HG03575 (cell line): ENCODE measurements at regions not wholly inside any gene's neighbourhood (a gene's known extent, or its start where the extent isn't known, plus 50 kb on each side); places are given as distances from the start of the nearest gene placed in this dataset.

Source experiments
- ATAC-seq: cut with Tn5 transposase; IDR thresholded peaks from one replicate; pipeline ENCODE4 v1.9.1; 2021; ENCODE audit not compliant: unreplicated experiment, insufficient number of reproducible peaks, low FRiP score; ENCODE audit errors: extremely low read depth

DNA sequence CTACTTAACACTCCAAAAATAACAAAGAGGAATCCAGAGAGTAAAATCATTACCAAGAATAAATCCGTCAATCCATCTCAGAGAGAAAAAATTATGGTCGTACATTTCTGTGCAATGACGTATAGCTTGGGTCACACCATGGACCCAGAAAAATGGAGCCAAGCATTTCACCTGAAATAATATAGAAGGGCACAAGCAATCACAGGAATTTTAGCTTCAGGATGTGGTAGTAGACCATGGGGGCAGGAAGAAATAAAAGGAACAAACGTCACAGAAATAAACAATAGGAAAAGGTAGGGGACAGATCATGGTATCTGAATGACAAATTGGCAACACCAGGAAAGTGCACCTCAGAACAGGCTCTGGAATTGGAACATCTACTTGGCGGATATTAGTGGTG is 231.0 kb downstream of the PLK2 start:
- ATAC-seq: no peak

DNA sequence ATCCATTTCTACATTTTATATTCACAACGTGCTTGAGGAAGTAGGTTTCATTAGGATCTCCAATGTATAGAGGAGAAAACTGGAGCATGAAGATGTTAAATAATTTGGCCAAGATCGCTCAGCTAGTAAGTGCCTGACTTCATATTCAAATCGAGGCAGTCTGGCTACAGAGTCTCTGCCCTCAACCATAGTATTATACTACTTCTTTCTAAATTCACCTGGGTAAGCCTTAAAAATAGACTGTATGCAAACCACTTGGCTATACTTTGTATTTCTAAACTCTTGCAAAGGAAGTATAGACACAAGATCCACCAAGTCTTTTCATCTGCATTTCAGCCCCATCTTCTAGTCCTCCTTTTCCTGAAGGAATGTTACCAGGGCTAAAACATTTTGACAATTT is 232.0 kb downstream of the PLK2 start:
- no peak for ATAC-seq

DNA sequence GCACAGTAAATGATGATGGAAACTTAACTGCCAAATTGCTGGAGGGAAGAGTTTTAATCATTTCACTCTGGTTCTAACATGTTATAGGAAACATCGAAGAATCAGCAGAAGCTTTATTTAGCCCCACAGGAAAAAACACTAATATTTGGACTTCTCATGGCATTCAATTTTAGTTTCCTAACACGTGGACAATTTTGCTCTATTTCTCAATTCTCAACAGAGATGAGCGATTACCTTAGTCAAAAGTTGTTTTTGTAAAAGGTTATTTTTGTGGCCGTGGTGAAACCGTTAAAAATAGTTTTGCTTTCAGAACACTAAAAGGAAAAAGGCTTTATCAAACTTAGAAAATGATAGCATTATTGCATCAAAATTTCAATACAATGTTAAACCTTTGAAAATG is 235.2 kb downstream of the PLK2 start:
- no peak for ATAC-seq

DNA sequence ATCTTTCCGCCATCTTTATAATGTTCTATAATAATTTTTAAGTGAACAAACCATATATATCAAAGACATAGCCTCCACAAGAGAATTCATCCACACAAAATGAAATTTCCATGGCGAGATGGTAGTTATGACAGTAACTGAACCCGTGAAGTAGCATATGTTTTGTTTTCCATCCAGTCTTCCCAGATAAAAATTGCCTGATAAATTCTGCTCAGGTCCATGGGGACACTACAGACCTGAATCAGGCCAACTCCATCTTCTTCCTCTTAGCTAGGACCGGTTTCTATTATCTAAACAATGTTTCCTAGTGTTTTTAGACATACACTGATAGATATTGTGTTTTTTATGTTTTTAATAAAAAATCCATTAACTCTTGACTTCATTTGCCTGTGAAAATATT is 235.7 kb downstream of the PLK2 start:
- no peak for ATAC-seq

DNA sequence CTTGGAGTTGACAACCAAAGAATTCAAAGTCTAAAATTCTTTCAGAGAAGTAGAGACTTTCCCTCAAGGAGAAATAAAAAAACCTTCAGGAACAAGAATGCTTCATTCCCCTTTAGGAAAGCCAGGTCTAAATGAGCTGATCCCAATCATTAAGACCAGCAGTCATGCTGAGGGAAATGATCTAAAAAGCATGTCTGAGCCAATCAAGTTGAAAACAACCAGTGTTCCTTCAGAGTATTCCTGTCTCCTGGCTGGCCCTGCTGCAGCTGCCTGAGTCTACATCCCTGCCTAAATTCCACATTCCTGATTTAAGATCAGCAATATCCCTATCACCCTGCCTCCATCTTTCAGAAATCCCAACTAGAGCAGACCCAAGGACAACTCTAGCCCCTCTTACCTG is 244.5 kb downstream of the PLK2 start:
- ATAC-seq: no peak

DNA sequence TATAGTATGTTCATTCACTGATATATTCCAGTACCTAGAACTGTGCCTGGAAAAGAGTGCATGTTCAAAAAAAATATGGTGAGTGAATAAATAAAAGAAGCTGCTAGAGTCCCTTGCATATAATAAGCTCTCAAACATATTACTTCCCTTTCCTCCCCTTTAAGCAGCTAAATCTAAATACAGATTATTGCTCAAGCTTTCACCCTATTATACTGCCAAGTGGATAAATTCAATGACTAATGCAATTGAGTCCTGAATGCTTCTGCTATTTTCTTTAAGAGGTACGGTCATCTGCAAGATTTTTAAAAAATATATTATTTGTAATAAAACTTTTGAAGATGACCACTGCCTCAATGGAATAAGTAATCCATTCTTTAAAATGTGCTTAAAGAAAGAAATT is 248.4 kb downstream of the PLK2 start:
- ATAC-seq: no peak

DNA sequence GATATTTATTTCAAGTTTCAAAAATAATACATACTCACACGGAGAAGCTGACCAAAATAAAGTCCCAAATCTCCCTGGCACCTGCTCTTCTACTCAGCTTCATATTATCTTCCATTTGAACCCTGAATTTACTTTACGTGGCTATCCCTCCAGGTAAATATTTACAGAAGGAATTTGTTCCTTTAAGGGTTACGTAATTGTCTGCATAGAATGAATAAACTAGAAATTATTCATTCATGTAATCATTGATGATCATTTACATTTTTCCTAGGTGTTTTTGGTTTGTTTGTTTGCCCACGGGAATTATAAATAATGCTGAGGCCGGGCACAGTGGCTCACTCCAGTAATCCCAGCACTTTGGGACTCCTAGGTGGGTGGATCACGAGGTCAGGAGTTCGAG is 251.2 kb downstream of the PLK2 start:
- no peak for ATAC-seq

DNA sequence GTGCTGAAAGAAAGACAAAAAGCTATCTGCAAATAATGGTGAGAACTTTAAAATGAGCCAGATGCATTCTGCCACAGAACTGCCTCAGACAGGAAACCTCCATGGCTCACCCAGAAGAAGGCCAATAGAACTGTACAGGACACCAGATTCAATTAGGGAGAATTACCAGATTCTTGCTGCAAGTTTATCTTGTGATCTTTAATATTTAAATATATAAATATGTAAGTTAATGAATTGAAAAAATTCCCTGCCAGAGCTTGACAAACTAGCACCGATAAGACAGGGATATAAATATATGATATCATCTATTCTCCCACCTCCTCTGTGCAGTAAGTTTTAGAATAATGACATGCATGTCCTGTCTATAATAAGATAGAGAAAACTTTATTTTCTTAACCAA is 252.8 kb downstream of the PLK2 start:
- no peak for ATAC-seq

DNA sequence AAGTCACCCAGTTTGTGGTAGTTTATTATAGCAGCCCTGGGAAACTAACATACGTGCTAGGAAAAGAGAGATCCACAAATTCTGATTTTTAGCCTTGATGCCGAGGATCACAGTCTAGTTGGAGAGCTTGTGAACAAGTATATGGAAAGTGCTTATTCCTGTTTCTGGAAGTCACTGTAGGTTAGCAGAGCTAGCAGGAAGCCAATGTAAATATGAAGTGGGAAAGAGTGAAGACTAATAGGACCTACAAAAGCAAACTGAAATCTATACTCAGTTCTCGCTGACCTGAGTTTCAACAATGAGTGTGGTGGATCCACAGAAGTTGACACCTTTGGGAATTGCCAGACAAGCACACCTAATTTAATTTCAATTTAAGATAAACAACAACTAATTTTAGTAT is 254.9 kb downstream of the PLK2 start:
- ATAC-seq: no peak

DNA sequence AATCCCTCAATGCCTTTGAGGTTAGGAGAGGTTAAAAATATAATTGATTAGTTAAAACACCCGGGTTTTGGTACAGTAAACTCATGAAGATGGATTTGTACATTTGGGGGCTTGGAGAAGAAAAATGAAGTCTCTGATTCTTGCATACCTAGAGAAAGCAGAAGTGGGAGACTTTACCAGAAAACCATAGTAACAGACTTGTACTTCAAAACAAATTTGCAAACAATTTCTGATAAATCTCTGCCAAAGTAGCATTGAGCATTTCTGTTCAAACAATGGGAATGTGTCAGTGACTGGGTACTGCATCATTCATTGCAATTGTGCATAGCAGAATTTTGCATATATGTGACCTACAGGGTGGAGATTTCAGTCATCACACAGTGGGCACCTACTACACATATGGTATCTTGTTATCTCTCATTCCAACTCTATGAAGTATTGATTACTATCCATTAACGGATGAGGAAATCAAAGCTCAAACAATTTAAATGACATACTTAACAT is 256.9 kb downstream of the PLK2 start:
- no peak for ATAC-seq

DNA sequence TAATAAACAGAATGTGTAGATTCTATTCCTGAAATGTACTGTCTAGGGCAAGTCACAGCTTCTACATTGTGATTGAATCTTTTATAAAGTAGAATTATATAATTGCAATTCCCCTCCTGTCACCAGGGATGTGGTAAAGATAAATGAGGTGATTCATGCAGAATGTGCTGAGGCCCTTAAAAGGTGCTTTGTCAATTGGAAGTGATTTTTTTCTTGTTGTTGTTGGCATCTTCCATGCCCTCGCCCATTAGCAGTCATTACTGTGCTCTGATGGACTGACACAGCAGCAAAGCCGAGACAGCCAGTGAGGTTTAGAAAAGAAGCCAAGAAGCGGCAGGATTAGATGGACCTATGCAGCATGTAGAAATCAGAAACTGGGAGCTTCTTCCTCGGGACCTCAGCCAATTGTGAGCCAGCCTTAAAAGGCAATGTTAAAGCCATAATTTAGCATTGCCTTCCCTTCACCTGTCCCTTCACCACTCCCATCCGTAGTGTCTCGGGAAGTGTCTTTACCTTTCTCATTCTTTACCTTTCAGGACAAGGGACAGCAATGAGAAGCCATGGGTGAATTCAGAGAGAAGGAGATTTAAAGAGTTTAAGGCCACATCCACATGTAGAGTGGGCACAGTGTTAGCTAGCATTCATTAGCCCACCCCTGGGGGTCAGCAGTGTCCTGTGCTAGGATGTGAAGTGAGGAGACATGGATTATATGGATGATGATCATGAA is 257.8 kb downstream of the PLK2 start:
- ATAC-seq: no peak

DNA sequence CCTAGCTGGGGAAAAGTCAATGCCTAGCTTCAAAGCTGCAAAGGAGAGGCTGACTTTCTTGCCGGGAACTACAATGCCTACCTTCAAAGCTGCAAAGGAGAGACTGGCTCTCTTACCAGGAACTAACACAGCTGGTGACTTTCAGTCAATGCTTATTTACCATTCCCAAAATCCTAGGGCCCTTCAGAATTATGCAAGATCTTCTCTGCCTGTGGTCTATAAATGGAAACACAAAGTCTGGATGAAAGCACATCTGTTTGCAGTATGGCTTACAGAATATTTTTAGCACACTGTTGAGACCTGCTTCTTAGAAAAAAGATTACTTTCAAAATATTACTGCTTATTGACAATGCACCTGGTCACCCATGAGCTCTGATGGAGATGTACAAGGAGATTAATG is 259.4 kb downstream of the PLK2 start:
- ATAC-seq: no peak

DNA sequence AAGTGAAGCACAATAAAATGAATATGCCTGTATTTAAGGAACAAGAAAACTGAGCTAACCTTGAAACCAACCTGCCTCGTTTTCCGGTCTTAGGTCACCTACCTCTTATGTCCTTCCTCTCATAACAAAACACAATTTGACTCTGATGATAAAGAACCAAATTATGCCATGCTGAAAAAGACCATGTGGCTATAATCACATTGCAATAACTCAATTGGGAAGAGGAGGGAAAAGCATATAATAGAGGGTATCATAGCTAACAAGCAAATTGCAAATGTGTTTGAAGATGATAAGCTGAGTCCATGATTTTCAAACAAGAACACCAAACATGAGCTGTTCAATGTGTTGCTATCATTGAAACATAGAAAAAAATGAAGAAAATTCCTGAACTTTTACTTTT is 260.8 kb downstream of the PLK2 start:
- ATAC-seq: no peak

DNA sequence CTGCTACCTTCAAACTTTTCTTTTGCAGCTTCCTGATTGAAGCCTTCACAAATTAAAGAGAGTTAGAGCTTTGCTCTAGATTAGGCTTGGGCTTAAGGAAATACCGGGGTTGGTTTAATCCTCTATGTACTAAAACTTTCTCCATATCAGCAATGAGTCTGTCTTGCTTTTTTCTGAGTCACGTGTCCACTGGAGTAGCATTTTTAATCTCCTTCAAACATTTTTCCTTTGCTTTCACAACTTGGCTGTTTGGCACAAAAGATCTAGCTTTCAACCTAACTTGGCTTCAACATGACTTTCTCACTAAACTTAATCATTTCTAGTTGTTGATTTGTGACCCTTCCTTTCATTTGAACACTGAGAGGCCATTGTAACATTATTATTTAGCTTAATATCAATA is 261.6 kb downstream of the PLK2 start:
- no peak for ATAC-seq

DNA sequence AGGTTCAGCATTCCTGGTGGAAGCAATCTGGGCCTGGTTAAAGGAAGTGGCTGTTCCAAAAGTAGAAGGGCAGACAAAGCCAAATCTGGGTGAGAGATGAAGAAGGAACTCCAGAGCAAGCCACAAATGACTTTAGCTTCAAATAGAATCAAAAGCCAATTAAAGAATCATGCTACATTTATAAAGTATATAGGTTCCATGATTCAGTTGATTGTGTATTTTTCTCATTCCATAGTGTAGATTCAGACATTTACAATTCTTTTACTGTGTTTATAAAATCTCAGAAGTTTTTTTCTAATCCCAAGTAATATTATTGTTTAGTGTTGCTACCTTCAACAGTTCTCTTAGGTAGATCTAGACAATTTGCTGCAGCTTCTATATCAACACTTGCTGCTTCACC is 262.0 kb downstream of the PLK2 start:
- ATAC-seq: no peak

DNA sequence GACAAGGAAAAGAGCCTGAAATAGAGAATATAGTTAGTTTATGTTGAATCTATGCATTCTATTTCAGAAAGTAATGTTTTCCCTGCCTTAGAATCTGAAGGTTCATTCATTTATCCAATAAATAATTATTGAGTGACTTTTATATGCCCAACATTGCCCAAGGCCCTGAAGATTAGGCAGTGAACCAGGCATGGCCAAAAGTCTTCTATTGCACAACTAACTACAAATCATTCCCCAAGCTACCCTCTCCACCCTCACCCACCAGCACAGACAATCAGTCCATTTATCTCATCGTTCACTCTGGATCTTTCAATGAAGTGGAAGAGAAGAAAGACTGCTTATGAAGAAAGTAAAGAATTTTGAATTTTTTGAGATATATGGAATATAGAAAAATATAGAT is 268.4 kb downstream of the PLK2 start:
- ATAC-seq: no peak

DNA sequence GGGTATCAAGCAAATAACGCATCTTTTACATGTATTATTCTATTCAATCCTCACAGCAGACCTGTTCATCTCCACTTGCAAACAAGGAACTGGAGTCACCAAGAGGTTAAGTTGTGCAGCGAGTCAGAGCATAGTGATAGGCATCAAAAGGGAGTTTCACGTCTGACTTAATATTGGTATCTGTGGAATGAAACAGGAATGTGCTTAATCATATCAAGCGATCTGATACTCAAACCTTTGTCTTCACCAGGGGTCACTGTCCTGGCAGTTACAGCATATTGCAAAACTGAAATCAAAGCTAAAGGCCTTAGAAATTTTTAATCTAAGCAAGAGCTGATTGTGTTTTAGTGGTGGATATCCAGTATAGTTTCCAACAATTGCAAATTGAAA is 271.6 kb downstream of the PLK2 start:
- ATAC-seq: no peak

DNA sequence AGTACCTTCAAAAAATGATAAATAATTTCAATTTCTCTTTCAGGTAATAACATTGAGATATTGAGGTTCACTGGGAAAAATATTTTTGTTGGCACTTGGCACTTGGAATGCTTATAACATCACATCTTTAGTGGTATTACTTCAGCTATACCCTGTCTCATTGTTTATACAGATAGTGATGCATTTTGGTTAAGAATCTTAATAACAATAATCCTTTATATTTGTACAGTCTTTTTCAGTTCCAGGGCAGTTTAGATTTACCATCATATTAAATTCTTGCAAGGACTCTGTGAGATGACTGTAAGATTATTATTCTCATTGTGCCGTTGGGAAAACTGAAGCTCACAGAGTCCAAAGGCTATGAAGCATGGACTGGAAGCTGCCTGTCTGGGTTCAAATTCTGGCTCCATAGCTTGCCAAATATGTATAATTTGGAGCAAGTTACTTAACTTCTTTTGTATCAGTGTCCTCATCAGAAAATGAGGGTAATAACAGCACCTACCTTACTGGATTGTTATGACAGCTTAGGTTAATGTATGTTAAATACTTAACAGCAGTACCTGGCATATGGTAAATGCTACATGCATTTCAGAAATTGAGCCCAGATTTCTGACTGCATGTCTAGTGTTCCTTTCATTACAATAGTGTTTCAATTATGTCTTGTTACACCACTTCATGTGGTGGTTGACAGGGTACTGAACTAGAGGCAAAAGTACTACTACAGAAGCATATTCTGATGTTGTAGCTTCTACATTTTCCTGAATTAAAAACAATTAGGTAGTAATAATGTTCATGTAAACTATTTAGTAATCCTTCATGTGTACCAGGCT is 272.2 kb downstream of the PLK2 start:
- ATAC-seq: no peak

DNA sequence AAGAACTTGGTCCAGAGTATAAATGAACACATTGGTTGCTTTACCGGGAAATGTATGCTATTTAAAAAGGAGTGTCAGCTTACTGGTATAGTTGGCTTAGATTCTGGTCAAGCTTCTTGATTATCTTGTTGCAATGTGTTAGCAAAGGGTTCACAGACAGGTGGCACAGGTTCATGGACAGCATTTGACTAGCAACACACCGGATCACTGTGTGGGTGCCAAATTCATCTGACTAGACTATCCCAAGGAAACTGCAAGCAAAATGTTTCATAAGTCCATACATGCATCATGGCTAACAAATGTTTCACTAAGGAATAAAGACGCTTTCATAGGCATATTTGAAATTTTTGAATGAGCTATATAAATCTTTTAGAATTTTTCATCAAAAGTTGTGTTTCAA is 274.1 kb downstream of the PLK2 start:
- ATAC-seq: no peak

DNA sequence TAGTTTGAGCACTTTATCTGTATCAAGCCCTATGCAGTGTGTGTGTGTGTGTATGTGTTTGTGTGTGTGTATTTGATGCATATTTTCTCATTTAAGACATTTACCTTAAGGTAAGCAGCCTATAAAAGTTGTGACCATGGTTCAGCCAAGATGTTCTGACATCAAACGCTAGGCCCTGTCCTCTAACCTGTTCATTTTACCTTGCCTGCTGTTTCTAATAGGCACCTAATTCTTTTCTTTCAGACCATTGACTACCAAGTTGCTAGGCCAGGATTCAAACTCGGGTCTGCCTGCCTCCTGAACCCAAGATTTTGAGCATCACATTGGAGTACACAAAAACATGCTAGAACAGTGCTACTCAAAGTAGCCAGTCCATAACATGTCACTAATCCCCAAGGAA is 274.5 kb downstream of the PLK2 start:
- ATAC-seq: no peak
